ENCODE measurements at regions not wholly inside any gene's neighbourhood (a gene's known extent, or its start where the extent isn't known, plus 50 kb on each side); places are given as distances from the start of the nearest gene placed in this dataset.

- TF ChIP-seq TAF1 (IDR thresholded peaks at IDR 0.05; ENCODE audit: control insufficient read depth, extremely low read depth, insufficient read depth, low read length, severe bottlenecking) (no peak), ZNF444 (CRISPR knock-in tag; IDR thresholded peaks at IDR 0.05) (no peak), ZFP36 (IDR thresholded peaks at IDR 0.05; ENCODE audit: low read depth, low read length, partially characterized antibody) (no peak), ARID2 (IDR thresholded peaks at IDR 0.05) (no peak), ZNF124 (CRISPR knock-in tag; IDR thresholded peaks at IDR 0.05) (no peak), MYNN (IDR thresholded peaks at IDR 0.05) (no peak), MYNN (CRISPR knock-in tag; IDR thresholded peaks at IDR 0.05) (no peak), ESRRB (CRISPR knock-in tag; IDR thresholded peaks at IDR 0.05; ENCODE audit: borderline replicate concordance) (no peak), HDAC1 (IDR thresholded peaks at IDR 0.05) (no peak), NCOA1 (IDR thresholded peaks at IDR 0.05; ENCODE audit: low read depth) (no peak), ZNF239 (CRISPR knock-in tag; IDR thresholded peaks at IDR 0.05) (peak; percentile 97), CTCF (IDR thresholded peaks at IDR 0.05 in 2 of 3, conservative IDR thresholded peaks at IDR 0.05 in 1 of 3; ENCODE audit: insufficient read depth in 2 of 3, low read depth in 1 of 3, low read length in 3 of 3) (peak in 2 of 3 experiments; percentile 8 to 14; a peak in 1 of 6 replicates), ZFX (CRISPR knock-in tag; IDR thresholded peaks at IDR 0.05) (no peak), ZNF561 (CRISPR knock-in tag; conservative IDR thresholded peaks at IDR 0.05) (no peak), NFXL1 (CRISPR knock-in tag; IDR thresholded peaks at IDR 0.05) (no peak), PRPF4 (IDR thresholded peaks at IDR 0.05; ENCODE audit: insufficient read depth, low read depth, low read length, poor library complexity, severe bottlenecking) (no peak), ARID3A (IDR thresholded peaks at IDR 0.05; ENCODE audit: borderline replicate concordance, low read depth, low read length) (no peak), SNAPC5 (CRISPR knock-in tag; IDR thresholded peaks at IDR 0.05) (no peak), POLR3A (IDR thresholded peaks at IDR 0.05; ENCODE audit: borderline replicate concordance, extremely low read depth, insufficient read depth, insufficient read length) (no peak)
- TF ChIP-seq, protein P1, sequence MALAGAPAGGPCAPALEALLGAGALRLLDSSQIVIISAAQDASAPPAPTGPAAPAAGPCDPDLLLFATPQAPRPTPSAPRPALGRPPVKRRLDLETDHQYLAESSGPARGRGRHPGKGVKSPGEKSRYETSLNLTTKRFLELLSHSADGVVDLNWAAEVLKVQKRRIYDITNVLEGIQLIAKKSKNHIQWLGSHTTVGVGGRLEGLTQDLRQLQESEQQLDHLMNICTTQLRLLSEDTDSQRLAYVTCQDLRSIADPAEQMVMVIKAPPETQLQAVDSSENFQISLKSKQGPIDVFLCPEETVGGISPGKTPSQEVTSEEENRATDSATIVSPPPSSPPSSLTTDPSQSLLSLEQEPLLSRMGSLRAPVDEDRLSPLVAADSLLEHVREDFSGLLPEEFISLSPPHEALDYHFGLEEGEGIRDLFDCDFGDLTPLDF (CRISPR knock-in tag; IDR thresholded peaks at IDR 0.05): no peak
These were observed 255.7 kb downstream of the ADGRD1 start (continued) for GRCh38 chr12:131209082-131210070.
